ENCODE measurements at regions not wholly inside any gene's neighbourhood (a gene's known extent, or its start where the extent isn't known, plus 50 kb on each side); places are given as distances from the start of the nearest gene placed in this dataset.

DNA sequence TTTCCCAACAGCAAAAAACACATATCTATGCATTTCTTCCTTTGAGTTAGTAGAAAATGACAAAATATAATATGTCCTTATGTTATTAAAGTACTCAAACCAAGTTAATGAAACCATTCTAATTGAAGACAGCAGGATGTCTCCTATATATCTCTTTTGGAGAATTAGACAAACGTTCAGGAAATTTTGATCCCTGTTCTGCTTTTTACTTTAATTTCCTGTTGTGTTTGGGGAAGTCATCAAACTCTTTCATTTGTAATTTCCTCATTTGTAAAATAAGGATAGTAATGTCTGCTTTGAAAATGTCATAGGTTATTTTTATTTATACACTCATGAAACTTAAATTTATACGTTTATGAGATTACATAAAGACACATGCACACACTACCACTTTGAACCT is 281.8 kb upstream of the ANO5 start:
- H3K4me3 Mint-ChIP-seq: no peak overlapping the region
- H3K27ac Mint-ChIP-seq: no peak overlapping the region
- H3K9me3 Mint-ChIP-seq: peaks cover 23% of the 10 kb centered on the region
- no peaks in the 10 kb centered on the region for H3K36me3 Mint-ChIP-seq
- DNase-seq (ENCODE audit: low spot score in 2 of 2) (no peak), ATAC-seq (no peak)
- no peaks in the 10 kb centered on the region for H3K4me1 Mint-ChIP-seq

DNA sequence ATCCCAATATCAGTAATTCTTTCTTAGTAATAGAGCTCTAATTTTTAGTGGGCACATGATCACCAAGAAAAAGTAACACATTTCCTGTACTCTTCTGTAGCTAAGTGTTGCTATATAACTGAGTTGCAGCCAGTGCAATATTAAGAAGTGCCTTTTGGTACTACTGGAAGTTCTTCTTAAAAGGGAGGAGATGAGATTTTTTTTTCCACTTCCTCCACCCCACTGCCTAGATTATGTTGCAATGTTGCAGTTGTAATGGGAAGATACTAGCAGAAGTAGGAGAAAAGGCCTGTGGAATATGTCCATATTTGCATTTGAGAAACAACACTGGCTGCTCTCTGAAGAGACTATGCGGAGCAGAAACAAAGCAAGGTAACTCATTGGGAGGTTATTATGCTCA is 280.6 kb upstream of the ANO5 start:
- Mint-ChIP-seq H3K27ac (no peak overlapping the region), H3K36me3 (no peaks in the 10 kb centered on the region), H3K9me3 (peaks cover 28% of the 10 kb centered on the region), H3K4me3 (no peak overlapping the region), H3K4me1 (no peaks in the 10 kb centered on the region)
- ATAC-seq (no peak), DNase-seq (ENCODE audit: low spot score in 2 of 2) (no peak)

DNA sequence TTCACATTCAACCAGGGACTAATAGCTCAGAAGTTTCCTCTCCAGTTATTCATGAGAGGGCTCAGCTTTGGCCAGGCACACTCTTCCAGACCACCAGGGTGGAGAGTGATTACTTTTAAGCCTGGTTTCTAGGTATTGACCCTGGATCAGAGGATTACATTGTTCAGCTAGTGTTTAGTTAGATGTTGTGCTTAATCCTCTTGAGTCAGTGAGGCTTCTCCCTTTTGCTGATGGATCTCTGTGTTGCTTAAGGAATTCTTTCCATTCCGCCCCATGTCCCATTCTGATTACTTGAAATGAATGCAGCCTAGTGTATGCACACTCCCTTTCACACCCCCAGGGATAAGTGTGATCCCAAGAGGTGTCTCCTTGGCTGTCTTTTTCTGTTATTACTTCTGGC is 271.7 kb upstream of the ANO5 start:
- no peak for DNase-seq (ENCODE audit: low spot score in 2 of 2)
- no peak overlapping the region for H3K27ac Mint-ChIP-seq
- H3K4me1 Mint-ChIP-seq: no peaks in the 10 kb centered on the region
- peaks cover 17% of the 10 kb centered on the region for H3K9me3 Mint-ChIP-seq
- H3K36me3 Mint-ChIP-seq: no peaks in the 10 kb centered on the region
- ATAC-seq: no peak
- H3K4me3 Mint-ChIP-seq: no peak overlapping the region

DNA sequence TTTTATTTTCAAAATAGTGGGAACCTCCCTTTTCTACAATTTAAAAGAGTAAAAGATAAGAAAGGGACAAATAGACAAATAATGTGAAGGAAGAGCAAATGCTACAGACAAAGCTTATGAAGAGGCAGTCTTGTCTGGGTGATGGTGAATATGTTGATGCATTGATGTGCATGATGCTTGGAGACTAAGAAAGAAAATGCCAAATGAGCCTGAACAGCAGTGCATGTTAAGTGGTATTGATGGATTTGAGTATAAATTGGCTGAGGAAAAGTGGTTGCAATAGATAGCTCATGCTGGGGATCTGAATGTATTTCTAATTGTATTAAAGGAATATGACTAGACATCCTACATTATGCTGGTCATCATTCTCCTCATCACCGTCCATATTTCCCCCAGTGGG is 268.6 kb upstream of the ANO5 start:
- no peak overlapping the region for H3K27ac Mint-ChIP-seq

DNA sequence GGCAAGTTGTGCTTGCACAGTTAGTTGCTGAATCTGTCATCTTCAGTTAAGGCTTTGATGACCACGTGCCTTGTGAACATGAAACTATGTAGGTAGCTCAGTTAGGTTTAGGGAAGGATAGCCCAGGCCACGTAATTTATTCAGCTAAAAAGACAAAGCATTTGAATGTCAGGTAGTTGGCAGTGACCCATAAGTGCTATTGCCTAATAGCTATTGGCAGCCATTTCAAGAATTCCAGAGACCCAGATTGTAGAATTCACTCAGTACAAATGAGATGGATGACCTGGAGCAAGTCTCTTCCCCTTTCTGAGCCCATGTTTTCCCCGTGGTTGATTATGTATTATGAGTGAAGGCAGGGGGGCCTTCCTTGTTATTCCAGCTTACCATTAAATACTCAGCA is 265.3 kb upstream of the ANO5 start:
- Mint-ChIP-seq H3K4me3 (no peak overlapping the region), H3K36me3 (no peaks in the 10 kb centered on the region), H3K4me1 (no peaks in the 10 kb centered on the region), H3K27ac (no peak overlapping the region), H3K9me3 (peaks cover 14% of the 10 kb centered on the region)
- no peak for ATAC-seq
- no peak for DNase-seq (ENCODE audit: low spot score in 2 of 2)

More for the DNA sequence above, 268.6 kb upstream of the ANO5 start:
- no peak for ATAC-seq
- H3K4me3 Mint-ChIP-seq: no peak overlapping the region
- H3K9me3 Mint-ChIP-seq: peaks cover 18% of the 10 kb centered on the region
- no peak for DNase-seq (ENCODE audit: low spot score in 2 of 2)
- no peaks in the 10 kb centered on the region for H3K4me1 Mint-ChIP-seq
- H3K36me3 Mint-ChIP-seq: no peaks in the 10 kb centered on the region

DNA sequence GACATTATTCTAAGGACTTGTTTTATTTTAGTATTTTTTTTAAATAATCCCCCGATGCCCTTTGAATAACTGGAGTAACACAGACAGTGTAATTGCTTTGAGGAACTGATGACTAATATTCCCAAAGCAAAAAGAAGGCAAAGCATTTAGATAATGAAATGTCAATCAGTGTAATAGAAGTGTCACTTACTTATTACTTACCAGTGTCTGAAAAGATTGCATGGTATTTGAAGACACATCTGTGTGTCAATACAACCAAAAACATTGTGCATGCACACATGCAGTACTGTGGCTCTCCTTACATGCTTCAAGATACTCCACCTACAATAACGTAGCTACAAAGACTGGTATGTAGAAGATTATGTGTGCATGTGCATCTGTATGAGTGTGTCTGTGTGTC is 264.0 kb upstream of the ANO5 start:
- no peak for ATAC-seq
- no peaks in the 10 kb centered on the region for H3K4me1 Mint-ChIP-seq
- H3K27ac Mint-ChIP-seq: no peak overlapping the region
- H3K9me3 Mint-ChIP-seq: peaks cover 11% of the 10 kb centered on the region
- no peak for DNase-seq (ENCODE audit: low spot score in 2 of 2)
- H3K4me3 Mint-ChIP-seq: no peak overlapping the region
- H3K36me3 Mint-ChIP-seq: no peaks in the 10 kb centered on the region

DNA sequence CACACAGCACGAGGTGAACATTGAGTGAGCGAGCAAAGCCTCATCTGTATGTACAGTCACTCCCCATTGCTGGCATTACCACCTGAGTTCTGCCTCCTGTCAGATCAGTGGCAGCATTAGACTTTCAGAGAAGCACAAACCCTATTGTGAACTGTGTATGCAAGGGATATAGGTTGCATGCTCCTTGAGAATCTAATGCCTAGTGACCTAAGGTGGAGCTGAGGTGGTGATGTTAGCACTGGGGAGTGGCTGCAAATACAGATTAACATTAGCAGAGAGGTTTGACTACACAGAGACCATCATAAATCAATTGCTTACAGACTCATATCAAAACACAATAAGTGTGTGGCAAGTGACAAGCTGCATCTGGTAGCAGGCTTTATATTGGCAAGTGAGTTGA is 262.5 kb upstream of the ANO5 start:
- no peak overlapping the region for H3K27ac Mint-ChIP-seq
- no peaks in the 10 kb centered on the region for H3K36me3 Mint-ChIP-seq
- DNase-seq (ENCODE audit: low spot score in 2 of 2): no peak
- H3K4me1 Mint-ChIP-seq: no peaks in the 10 kb centered on the region
- peaks cover 6% of the 10 kb centered on the region for H3K9me3 Mint-ChIP-seq
- H3K4me3 Mint-ChIP-seq: no peak overlapping the region
- no peak for ATAC-seq

DNA sequence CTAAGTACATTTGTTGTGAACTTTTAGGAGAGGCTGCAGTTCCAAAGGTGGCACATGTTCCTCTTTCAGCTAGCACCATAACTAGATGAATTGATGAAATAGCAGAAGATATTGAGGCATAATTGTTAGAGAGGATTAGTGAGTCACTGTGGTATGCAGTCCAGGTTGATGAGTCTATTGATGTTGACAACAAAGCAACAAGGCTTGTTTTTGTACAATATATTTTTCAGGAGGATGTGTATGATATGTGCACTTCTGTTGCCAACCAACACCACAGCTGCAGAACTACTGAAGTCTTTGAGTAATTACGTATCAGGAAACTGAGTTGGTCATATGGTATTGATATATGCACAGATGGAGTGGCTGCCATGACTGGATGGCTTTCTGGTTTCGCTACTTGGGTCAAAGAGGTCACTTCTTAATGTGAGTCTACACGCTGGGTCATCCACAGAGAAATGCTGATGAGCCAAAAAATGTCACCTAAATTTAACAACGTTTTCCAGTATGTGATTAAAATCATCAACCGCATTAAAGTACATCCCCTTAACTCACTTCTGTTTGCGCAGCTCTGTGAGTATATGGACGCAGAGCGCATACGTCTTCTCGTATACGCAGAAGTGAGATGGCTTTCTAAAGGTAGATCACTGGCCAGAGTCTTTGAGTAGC is 261.3 kb upstream of the ANO5 start:
- H3K4me1 Mint-ChIP-seq: no peaks in the 10 kb centered on the region
- H3K9me3 Mint-ChIP-seq: peaks cover 6% of the 10 kb centered on the region
- no peak overlapping the region for H3K4me3 Mint-ChIP-seq
- ATAC-seq: no peak
- H3K27ac Mint-ChIP-seq: no peak overlapping the region
- no peak for DNase-seq (ENCODE audit: low spot score in 2 of 2)
- H3K36me3 Mint-ChIP-seq: no peaks in the 10 kb centered on the region

DNA sequence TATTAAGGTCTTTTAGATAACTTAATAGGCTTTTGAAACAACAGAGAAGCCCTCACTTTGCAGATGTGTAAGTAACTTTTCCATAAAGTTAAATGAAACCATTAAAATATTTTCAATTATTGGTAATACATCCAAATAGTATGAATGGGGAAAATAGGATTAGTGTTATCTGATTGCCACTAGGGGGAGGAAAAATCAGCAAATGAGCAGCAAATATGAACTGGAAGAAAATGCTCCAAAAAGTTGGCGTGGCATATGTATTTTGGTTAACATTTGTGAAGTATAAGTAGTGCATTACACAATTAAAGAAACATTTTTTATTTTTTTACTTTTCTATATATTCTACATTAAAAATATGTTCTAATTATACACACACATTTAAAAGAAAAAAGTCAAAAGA is 259.8 kb upstream of the ANO5 start:
- H3K4me3 Mint-ChIP-seq: no peak overlapping the region
- H3K4me1 Mint-ChIP-seq: no peaks in the 10 kb centered on the region
- H3K9me3 Mint-ChIP-seq: peaks cover 5% of the 10 kb centered on the region
- H3K27ac Mint-ChIP-seq: no peak overlapping the region
- DNase-seq (ENCODE audit: low spot score in 2 of 2): no peak
- ATAC-seq: no peak
- no peaks in the 10 kb centered on the region for H3K36me3 Mint-ChIP-seq

DNA sequence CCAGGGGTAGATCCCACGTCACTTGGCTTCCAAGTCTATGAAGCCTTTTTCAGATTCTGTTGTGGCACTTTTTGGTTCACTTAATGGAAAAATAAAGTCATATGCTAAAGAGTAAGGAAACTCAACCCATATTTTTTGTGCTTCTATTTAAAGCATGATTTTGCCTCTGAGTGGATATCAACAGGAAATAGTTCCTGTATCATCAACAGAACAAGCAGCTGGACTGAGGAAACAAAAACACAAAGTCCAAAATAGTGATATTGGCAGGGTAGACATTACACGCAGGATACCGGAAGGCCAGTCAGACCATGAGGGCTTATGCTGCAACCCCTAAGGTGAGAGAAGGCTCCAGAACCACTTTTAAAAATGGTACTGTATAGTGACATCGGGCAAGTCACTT is 248.3 kb upstream of the ANO5 start:
- Mint-ChIP-seq H3K9me3 (peaks cover 7% of the 10 kb centered on the region), H3K27ac (no peak overlapping the region), H3K4me1 (no peaks in the 10 kb centered on the region), H3K4me3 (no peak overlapping the region), H3K36me3 (no peaks in the 10 kb centered on the region)
- DNase-seq (ENCODE audit: low spot score in 2 of 2) (no peak), ATAC-seq (no peak)

DNA sequence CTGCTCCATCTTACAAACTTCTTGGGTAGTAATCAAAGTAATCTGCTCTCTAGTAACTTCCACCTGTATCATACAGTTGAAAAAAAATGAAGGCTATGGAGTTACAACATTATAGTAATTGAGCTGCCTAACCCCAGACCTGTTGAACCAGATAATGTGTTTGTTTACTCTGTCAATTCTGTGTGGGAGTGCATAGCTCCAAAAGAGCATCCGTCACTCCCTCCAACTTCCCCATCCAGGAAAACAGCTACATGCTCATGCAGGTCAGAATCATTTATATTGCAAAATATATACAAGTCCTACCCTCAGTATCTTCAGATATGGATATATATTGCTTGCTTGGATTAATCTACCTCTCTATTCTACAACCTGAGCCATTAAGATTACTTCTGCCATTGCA is 244.0 kb upstream of the ANO5 start:
- H3K36me3 Mint-ChIP-seq: no peaks in the 10 kb centered on the region
- no peaks in the 10 kb centered on the region for H3K4me1 Mint-ChIP-seq
- peaks cover 5% of the 10 kb centered on the region for H3K9me3 Mint-ChIP-seq
- H3K4me3 Mint-ChIP-seq: no peak overlapping the region
- DNase-seq (ENCODE audit: low spot score in 2 of 2): no peak
- ATAC-seq: no peak
- no peak overlapping the region for H3K27ac Mint-ChIP-seq

DNA sequence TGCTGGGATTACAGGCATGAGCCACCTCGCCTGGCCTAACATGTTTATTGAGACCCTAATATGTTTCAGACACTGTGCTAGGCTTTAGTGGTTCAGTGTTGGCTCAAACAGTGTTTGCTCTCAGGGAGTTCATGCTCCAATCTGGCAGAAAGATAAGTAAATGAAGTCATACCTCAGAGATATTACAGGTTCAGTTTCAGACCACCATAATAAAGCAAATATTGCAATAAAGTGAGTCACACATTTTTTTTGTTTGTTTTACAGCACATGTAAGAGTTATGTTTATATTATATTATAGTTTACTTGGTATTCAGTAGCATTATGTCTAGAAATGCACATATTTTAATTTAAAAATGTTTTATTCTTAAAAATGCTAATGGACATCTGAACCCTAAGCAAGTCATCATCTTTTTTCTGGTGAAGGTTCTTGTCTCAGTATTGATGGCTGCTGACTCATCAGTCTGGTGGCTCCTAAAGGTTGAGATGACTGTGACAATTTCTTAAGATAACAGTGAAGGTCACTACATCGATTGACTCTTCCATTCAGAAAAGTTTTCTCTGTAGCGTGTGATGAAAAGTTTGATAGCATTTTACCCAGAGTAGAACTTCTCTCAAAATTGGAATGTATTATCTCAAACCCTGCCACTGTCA is 243.0 kb upstream of the ANO5 start:
- DNase-seq (ENCODE audit: low spot score in 2 of 2) (no peak), ATAC-seq (no peak)
- no peak overlapping the region for H3K4me3 Mint-ChIP-seq
- H3K9me3 Mint-ChIP-seq: peaks cover 12% of the 10 kb centered on the region
- H3K36me3 Mint-ChIP-seq: no peaks in the 10 kb centered on the region
- H3K4me1 Mint-ChIP-seq: no peaks in the 10 kb centered on the region
- H3K27ac Mint-ChIP-seq: no peak overlapping the region

DNA sequence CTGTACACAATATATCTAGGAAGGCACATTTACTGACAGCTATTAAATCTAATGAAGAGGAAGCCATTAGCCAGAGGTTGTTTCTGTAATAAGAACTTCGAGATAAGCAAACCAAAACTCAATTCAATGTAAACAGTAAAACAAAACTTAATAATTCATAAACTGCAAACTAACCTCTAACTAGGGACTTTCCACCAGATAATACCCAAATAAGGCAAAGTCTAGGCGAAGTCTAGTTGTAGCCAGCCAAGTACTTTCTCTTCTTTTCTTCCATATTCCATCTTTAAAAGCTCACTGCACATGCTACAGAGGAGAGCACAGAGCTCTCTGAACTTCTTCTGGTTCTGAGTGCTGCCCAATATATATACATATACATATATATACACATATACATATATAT is 229.9 kb upstream of the ANO5 start:
- no peaks in the 10 kb centered on the region for H3K4me1 Mint-ChIP-seq
- no peak overlapping the region for H3K27ac Mint-ChIP-seq
- no peak overlapping the region for H3K4me3 Mint-ChIP-seq
- DNase-seq (ENCODE audit: low spot score in 2 of 2) (no peak), ATAC-seq (no peak)
- H3K36me3 Mint-ChIP-seq: no peaks in the 10 kb centered on the region
- peaks cover 20% of the 10 kb centered on the region for H3K9me3 Mint-ChIP-seq

DNA sequence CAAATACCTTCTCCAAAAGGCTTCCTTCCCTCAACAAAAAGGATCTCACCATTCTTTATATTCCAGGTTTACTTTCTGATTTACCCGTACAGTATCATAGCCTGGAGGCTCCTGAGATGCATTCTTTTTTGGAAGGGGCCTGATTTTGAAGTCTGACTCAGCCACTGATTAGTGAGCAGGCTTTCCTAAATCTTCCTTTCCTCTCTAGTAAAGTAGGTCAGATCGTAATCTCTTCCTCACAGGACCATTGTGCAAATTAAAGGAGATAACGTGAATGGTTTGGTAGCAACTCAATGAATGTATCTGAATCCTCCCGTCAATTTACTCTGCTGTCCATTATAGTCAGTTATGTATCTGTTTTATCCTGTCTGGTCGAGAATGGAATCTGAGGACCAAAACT is 227.7 kb upstream of the ANO5 start:
- ATAC-seq (no peak), DNase-seq (ENCODE audit: low spot score in 2 of 2) (no peak)
- Mint-ChIP-seq H3K9me3 (peaks cover 17% of the 10 kb centered on the region), H3K4me1 (no peaks in the 10 kb centered on the region), H3K27ac (no peak overlapping the region), H3K4me3 (no peak overlapping the region), H3K36me3 (no peaks in the 10 kb centered on the region)

DNA sequence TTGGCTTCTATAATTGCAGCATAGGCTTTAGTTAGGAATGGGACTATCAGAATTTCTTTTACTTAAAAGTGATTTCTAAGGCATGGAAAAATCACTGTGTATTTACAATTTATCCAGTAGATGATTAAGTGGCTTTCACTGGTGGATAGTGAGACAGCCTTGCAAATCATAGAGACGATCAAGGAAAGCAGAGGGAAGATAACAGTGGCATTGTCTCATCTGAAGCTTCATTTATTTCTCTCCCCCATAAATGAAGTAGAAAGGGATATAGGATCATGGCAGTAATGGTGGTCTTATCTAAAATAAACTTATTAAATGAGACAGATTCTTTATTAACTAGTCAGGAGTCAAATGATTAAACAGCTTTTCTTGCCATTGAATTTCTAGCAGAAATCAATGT is 224.2 kb upstream of the ANO5 start:
- H3K36me3 Mint-ChIP-seq: no peaks in the 10 kb centered on the region
- no peaks in the 10 kb centered on the region for H3K4me1 Mint-ChIP-seq
- no peak for DNase-seq (ENCODE audit: low spot score in 2 of 2)

DNA sequence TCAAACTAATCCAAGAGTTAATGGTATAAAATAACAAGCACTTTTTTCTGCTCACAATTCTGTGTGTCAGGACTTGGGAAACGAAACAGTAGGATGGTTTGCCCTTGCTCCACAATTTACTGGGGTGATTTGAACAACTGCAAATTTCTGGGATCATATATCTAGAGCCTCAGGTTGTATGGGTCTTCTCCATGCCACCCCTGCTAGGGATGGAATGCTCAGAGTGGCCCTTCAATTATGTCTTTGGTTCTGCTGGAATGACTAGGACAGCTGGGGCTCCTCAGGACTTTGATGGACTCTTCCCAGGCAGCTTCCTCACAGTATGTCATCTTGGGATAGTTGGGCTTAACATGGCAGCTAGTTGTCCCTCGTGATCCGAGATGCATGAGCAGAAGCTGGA is 223.0 kb upstream of the ANO5 start:
- Mint-ChIP-seq H3K9me3 (peaks cover 18% of the 10 kb centered on the region), H3K4me1 (no peaks in the 10 kb centered on the region), H3K27ac (no peak overlapping the region), H3K36me3 (no peaks in the 10 kb centered on the region), H3K4me3 (no peak overlapping the region)
- DNase-seq (ENCODE audit: low spot score in 2 of 2): no peak
- no peak for ATAC-seq

More for the DNA sequence above, 224.2 kb upstream of the ANO5 start:
- H3K27ac Mint-ChIP-seq: no peak overlapping the region
- H3K9me3 Mint-ChIP-seq: peaks cover 22% of the 10 kb centered on the region
- no peak overlapping the region for H3K4me3 Mint-ChIP-seq
- no peak for ATAC-seq
